ENCODE measurements at regions not wholly inside any gene's neighbourhood (a gene's known extent, or its start where the extent isn't known, plus 50 kb on each side); places are given as distances from the start of the nearest gene placed in this dataset.

GRCh38 chrX:122026665-122027064, 979.3 kb downstream of the GLUD2 start:
- no peak for TF ChIP-seq CTCF (IDR thresholded peaks at IDR 0.05 in 8 of 11, conservative IDR thresholded peaks at IDR 0.05 in 3 of 11)
- TF ChIP-seq POLR2AphosphoS5 (IDR thresholded peaks at IDR 0.05), result no peak

Measured in spleen (tissue), 7 donors.